Activated CD8-positive, alpha-beta memory T cell treated with anti-CD3 and anti-CD28 coated beads, Interleukin-2, amount 10 ng/mL, durations not matched to agents 7 days and 5 days (primary cell): ENCODE measurements at regions not wholly inside any gene's neighbourhood (a gene's known extent, or its start where the extent isn't known, plus 50 kb on each side); places are given as distances from the start of the nearest gene placed in this dataset.

Source experiments
- ATAC-seq: fragments of 150-1000 bp; cut with Tn5 transposase; one replicate; pipeline ENCODE4 v1.10.0; 2021; ENCODE audit warnings: moderate library complexity
- CTCF ChIA-PET: fragments of 350-600 bp; sonication (Branson Sonifier 250); formaldehyde crosslinking; loops from one replicate; lab custom pipeline; 2021; ENCODE audit warnings: antibody characterized with exemption; lab: Charles Lee
- DNase-seq: peaks from one replicate; pipeline ENCODE4 v3.0.0-alpha.2; 2020
- H3K27ac Mint-ChIP-seq: one replicate; pipeline ENCODE4 v1.8.0; 2021; ENCODE audit warnings: mild to moderate bottlenecking, mixed read lengths
- H3K27me3 Mint-ChIP-seq: one replicate; pipeline ENCODE4 v1.8.0; 2021; ENCODE audit warnings: mixed read lengths
- H3K36me3 Mint-ChIP-seq: one replicate; pipeline ENCODE4 v1.8.0; 2021; ENCODE audit warnings: mild to moderate bottlenecking, mixed read lengths
- H3K4me1 Mint-ChIP-seq: one replicate; pipeline ENCODE4 v1.8.0; 2021; ENCODE audit warnings: mixed read lengths
- H3K4me3 Mint-ChIP-seq: one replicate; pipeline ENCODE4 v1.8.0; 2021; ENCODE audit warnings: mild to moderate bottlenecking, moderate library complexity, mixed read lengths
- H3K9me3 Mint-ChIP-seq: one replicate; pipeline ENCODE4 v1.8.0; 2022; ENCODE audit warnings: low read depth, mixed read lengths

DNA sequence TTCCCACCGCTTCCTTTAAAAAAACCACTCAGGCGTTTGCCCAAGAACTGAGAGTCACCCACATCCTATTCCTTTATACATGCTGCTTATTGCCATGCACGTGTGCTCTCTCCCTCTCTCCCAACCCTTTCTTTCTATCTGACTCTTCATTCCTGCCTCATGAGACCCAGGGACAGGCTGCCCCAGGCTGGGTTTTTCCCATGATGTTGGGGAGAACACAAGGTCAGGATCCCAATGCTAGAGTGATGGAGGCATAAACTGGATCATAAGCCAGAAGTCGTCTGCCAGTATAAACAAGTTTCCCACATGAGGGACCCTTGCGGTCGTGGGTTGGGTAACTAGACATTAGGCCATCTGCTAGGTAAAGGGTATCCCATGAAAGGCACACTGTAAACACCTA lies 64.9 kb downstream of the CD2 start:
- no peak for DNase-seq
- no peak for ATAC-seq
- Mint-ChIP-seq H3K9me3 (peaks cover 2% of the 10 kb centered on the region), H3K27ac (peak overlapping the region; percentile 57), H3K4me1 (peaks cover 60% of the 10 kb centered on the region), H3K36me3 (peaks cover 7% of the 10 kb centered on the region), H3K27me3 (no peaks in the 10 kb centered on the region), H3K4me3 (no peak overlapping the region)
- CTCF ChIA-PET, result interaction anchor here (1.4 to 7.5 kb wide), 8 partner anchors 8 to 90 kb away, joined by 4 to 150 read pairs (median 10); no protein-coding TSS in a partner anchor

DNA sequence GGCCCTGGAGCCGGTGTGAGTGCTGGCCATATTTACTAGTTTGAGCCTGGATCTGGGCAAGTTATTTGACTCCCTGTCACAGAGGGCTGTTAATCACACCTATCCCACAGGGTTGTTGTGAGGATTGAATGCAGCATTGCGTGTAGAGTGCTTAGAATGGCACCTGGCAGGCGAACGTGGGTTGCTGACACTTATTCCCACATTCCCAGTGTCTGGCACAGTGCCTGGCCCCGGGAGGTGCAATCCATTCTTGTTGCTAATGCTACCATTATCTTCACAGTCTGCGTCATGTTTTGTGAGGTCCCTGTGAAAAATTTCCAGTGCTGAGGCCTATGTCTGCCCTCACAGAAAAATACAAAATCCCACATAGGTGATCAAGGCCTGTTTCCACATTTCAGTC lies 66.1 kb downstream of the CD2 start:
- H3K4me1 Mint-ChIP-seq, result peaks cover 56% of the 10 kb centered on the region
- H3K27ac Mint-ChIP-seq, result no peak overlapping the region

DNA sequence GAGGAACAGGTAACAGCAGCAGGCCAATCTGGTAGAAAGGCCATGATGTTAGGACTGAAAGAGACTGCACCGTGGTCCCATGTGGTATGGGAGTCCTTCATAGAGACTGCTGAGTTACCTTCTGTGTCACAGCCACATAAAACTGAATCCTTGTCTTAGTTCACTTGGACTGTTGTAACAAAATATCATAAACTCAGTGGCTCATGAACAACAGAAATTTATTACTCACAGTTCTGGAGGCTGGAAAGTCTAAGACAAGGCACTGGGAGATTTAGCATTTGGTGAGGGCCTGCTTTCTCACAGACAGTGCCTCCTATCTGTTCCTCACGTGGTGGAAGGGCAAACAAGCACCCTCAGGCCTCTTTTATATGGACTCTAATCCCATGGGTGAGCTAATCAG lies 67.5 kb downstream of the CD2 start:
- H3K4me3 Mint-ChIP-seq, result no peak overlapping the region
- DNase-seq, result no peak
- H3K36me3 Mint-ChIP-seq, result peaks cover 3% of the 10 kb centered on the region
- H3K9me3 Mint-ChIP-seq, result no peaks in the 10 kb centered on the region
- H3K27me3 Mint-ChIP-seq, result no peaks in the 10 kb centered on the region
- no peak overlapping the region for H3K27ac Mint-ChIP-seq
- no peak for ATAC-seq
- CTCF ChIA-PET, result no interaction called here
- H3K4me1 Mint-ChIP-seq, result peaks cover 54% of the 10 kb centered on the region

More for the DNA sequence above, 66.1 kb downstream of the CD2 start:
- Mint-ChIP-seq H3K4me3 (no peak overlapping the region), H3K36me3 (peaks cover 3% of the 10 kb centered on the region), H3K9me3 (no peaks in the 10 kb centered on the region), H3K27me3 (no peaks in the 10 kb centered on the region)
- CTCF ChIA-PET, result interaction anchor here (5.6 kb wide), 1 partner anchor 82 kb away, joined by 125 read pairs; no protein-coding TSS in a partner anchor
- no peak for ATAC-seq
- no peak for DNase-seq

DNA sequence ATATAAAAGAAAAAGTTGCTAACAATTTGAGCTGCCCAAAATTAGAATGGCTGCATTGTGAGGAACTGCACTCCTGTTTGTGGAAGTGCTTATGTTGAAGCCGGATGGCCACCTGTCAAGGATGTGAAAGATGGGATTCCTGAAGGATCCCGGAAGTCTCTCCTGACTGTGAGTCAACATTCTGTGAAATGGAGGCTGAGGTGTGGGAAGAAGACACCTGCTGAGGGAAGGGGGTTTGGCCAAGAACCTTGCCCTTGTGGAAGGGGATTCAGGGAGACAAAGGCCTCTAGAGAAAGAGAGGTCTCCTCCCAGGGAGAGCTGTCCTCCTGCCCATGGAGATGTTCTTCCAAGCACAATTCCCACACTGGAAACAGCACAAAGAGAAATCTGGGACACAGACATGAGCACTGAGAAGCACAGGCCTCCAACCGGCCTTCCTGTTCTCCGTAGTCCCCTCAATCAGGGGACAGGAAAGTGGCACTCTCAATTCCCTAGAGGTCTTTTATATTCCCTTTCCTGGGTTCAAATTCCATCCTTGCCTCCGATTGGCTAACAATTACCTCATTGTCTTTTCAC lies 70.5 kb downstream of the CD2 start:
- H3K27ac Mint-ChIP-seq, result peak overlapping the region; percentile 47
- no peak for ATAC-seq
- DNase-seq, result no peak
- CTCF ChIA-PET, result interaction anchor here (0.9 to 1.2 kb wide), 2 partner anchors 8 to 87 kb away, joined by 3 to 4 read pairs; no protein-coding TSS in a partner anchor
- no peaks in the 10 kb centered on the region for H3K27me3 Mint-ChIP-seq
- H3K9me3 Mint-ChIP-seq, result no peaks in the 10 kb centered on the region
- H3K4me1 Mint-ChIP-seq, result peaks cover 51% of the 10 kb centered on the region
- no peak overlapping the region for H3K4me3 Mint-ChIP-seq
- peaks cover 16% of the 10 kb centered on the region for H3K36me3 Mint-ChIP-seq

DNA sequence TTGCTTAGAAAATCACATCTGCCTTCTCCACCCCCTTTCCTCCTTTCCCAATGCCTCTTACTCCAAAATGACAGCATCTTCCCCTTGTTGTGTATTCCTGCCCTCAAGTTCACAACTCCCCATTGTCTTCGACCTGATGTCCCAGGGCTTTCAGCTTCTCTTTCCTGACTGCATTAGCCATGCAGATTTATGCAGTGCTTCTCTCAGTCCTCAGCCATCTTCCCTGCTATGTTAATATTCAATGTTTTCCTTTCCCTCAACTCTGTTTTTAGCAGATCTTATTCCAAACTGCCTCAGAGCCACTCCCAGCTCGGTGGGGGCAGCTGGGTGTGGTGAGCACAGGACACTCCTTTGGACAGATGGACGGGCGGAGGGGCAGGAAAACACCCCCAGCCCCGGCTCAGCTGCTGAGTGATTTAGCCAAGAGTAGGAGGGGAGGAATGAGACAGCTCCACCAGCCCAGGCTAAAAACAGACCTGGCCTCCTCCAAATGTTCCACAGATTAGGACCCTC lies 71.0 kb downstream of the CD2 start:
- H3K36me3 Mint-ChIP-seq, result peaks cover 17% of the 10 kb centered on the region
- no peaks in the 10 kb centered on the region for H3K27me3 Mint-ChIP-seq
- H3K9me3 Mint-ChIP-seq, result no peaks in the 10 kb centered on the region
- CTCF ChIA-PET, result interaction anchor here (0.9 to 3.5 kb wide), 3 partner anchors 9 to 88 kb away, joined by 3 to 17 read pairs (median 4); no protein-coding TSS in a partner anchor
- H3K27ac Mint-ChIP-seq, result peak overlapping the region; percentile 96
- no peak overlapping the region for H3K4me3 Mint-ChIP-seq
- DNase-seq, result no peak
- ATAC-seq, result no peak
- H3K4me1 Mint-ChIP-seq, result peaks cover 50% of the 10 kb centered on the region

DNA sequence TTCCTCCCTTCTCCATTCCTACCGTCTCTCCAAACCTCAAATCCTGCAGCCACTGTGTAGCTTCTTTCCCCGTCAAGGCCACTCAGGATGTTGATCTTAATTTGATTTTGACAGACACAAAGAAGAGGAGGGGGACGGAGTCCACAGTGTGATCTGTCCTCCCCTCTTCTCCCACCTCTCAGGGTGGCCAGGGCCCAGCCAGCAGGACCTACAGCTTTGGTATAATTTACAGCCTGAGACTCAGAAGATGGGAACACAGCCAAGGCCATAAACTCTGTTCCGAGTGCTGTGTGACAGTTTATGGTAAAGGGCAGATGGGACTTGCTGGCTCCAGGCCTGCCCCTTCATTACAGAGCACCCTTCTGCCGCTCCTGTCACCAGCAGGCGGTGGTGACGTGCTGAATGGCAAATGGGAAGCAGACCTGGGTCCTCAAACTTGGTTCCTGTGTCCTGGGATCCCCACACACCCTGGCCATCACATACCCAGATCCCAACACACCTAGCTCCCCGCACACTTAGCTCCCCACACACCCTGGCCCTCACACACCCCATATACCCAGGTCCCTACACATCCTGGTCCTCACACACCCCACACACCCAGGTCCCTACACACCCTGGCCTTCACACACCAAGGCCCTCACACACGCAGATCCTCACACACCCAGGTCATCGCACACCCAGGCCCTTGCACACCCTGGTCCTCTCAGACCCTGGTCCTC lies 71.6 kb downstream of the CD2 start:
- Mint-ChIP-seq H3K27me3 (no peaks in the 10 kb centered on the region), H3K4me3 (peak overlapping the region; percentile 66), H3K27ac (peak overlapping the region; percentile 96), H3K36me3 (peaks cover 17% of the 10 kb centered on the region), H3K4me1 (peaks cover 55% of the 10 kb centered on the region), H3K9me3 (no peaks in the 10 kb centered on the region)
- no peak for ATAC-seq
- DNase-seq, result no peak
- CTCF ChIA-PET, result interaction anchor here (0.9 to 3.8 kb wide), 7 partner anchors 9 to 89 kb away, joined by 3 to 34 read pairs (median 11); partner anchors contain the start of gene CD2

DNA sequence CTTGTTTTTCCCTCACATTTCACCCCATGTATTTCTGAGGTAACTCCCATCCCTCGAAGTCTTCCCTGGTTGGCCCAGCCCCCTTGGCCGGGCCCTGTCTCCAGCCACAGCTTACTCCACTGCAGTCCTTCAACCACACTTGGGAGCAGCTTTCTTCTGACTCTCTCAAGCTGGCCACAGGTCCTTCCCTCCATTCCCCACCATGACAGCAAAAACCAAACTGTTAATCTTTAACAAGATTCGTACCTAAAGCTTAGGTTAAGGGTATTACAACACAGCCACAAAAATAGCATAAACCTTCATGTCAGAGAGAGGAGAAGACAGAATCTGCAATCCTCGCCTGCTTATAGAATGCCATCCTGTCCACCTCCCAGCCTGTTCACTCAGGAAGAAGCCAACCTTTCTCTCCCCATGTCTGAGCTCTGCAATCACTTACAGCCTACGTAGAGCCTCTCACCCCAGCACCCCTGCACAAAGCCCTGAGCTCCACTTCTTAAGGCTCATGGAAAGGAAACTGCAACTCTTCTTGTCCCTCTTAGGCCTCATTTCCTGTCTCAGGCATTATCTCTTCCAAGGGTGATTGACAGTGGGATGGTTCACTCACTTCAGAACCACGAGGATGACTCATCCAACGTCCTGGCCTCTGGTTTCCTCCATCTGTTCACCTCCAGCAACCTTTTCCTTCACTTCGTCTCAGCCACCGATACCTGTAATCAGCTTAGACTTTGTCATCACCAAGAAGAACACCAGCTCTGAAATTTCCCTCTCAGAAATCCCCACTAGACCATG lies 72.8 kb downstream of the CD2 start:
- Mint-ChIP-seq H3K4me3 (peak overlapping the region; percentile 66), H3K36me3 (peaks cover 17% of the 10 kb centered on the region), H3K4me1 (peaks cover 54% of the 10 kb centered on the region), H3K27me3 (no peaks in the 10 kb centered on the region), H3K9me3 (no peaks in the 10 kb centered on the region), H3K27ac (peak overlapping the region; percentile 96)
- CTCF ChIA-PET, result interaction anchor here (0.5 to 3.8 kb wide), 16 partner anchors 10 to 233 kb away, joined by 3 to 34 read pairs (median 4); partner anchors contain the start of genes CD2 and TTF2
- DNase-seq, result peak; percentile 87
- ATAC-seq, result peak; percentile 90

DNA sequence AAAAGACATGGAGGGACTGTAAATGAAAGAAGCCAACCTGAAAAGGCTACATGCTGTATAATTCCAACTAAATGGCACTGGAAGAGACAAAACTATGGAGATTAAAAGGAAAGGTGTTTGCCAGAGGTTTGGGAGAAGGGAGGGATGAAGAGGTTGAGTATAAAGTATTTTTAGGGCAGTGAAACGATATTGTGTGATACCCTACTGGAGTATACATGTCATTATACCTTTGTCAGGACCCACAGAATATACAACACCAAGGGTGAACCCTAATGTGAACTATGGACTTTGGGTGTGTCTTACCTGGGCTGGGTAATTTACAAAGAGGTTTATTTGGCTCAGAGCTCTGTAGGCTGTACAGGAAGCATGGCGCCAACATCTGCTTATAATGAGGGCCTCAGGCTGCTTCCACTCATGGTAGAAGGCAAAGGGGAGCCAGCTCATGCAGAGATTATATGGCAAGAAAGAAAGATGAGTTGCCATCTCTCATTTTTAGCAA lies 73.4 kb downstream of the CD2 start:
- Mint-ChIP-seq H3K9me3 (no peaks in the 10 kb centered on the region), H3K4me3 (peak overlapping the region; percentile 66), H3K36me3 (peaks cover 17% of the 10 kb centered on the region), H3K27me3 (no peaks in the 10 kb centered on the region), H3K4me1 (peaks cover 54% of the 10 kb centered on the region), H3K27ac (peak overlapping the region; percentile 96)
- DNase-seq, result no peak
- no peak for ATAC-seq
- CTCF ChIA-PET, result interaction anchor here (0.8 to 3.8 kb wide), 15 partner anchors 11 to 233 kb away, joined by 3 to 34 read pairs (median 5); partner anchors contain the start of genes CD2 and TTF2

DNA sequence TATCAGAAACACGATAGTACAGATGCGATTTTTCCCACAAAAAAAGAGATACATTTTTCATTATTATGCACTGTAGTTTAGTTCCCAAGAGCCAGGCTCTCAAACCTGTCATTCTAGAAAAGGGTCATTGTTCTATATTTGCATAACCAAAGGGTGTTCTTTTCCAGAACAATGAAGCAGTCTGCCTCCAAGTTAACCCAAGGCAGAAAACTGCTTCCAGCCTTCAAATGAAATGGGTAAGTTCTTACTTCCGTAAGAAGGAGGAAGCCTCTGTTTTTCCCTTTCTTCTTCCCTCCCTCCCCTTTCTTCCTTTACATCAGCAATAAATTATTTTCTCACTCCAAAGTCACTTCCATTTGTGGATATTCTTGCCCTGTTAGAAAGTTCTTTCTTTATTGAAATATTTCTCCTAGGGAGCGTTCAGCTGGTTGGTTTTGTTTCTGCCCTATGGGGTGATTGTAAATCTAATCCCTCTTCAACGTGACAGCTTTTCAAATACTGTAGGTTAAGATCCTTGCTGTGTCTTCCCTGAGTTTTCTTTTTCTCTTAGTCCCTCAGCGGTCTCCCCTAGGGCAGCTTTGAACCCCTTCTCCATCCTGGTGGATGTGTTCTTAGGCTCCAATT lies 77.3 kb upstream of the PTGFRN start:
- Mint-ChIP-seq H3K4me1 (peaks cover 36% of the 10 kb centered on the region), H3K27me3 (no peaks in the 10 kb centered on the region), H3K27ac (no peak overlapping the region), H3K4me3 (no peak overlapping the region), H3K9me3 (peaks cover 5% of the 10 kb centered on the region), H3K36me3 (peaks cover 15% of the 10 kb centered on the region)
- DNase-seq (no peak), ATAC-seq (no peak)
- CTCF ChIA-PET, result interaction anchor here (0.8 kb wide), 1 partner anchor 14 kb away, joined by 3 read pairs; no protein-coding TSS in a partner anchor

DNA sequence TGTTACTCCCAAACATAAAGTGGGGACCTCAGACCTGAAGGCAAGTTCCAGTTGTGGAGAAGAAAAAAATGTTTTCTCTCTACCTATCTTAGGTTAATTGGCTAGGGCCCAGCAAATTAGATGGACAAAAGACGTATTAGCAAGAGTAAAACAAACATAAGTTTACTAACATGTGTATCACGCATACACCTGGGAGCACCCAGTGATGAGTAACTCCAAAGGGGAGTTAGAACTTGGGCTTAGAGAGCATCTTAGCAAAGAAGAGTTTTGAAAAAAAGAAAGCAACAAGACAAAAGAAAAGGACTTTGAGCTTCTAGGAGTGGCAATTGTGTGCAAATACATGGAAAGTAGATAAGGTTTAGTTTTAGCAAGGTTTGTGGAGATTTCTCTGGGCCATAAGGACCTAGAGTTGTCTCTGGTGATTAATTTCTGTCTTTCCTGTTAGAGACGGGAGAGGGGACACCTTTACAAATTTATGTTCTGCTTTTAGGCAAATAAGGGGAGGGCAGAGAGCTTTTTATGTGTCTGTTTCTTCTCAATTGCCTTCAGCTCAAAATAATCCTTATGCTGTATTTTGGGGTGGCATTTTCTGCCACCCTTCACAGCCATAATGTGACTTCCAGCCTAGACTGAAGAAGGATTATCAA lies 76.7 kb upstream of the PTGFRN start:
- CTCF ChIA-PET, result interaction anchor here (0.8 to 0.9 kb wide), 2 partner anchors 9 to 15 kb away, joined by 3 to 4 read pairs; no protein-coding TSS in a partner anchor
- no peak overlapping the region for H3K4me3 Mint-ChIP-seq

DNA sequence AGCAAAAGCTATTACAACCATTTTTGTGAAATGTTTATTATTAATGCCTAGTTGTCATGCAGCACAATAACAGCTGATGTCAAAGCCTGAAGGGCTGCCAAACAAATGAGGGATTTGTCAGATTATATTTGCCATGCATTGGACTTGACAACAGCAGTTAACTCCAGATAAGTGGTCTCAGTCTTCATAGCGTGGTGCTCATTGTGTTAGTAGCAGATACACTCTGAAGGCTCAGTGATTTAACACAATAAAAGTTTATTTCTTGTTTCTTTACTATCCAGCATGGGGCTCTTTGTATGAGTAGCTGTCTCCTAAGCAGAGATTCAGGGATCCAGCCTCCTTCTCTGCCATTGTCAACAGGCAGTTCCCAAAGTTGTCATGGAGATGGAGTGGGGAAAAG lies 76.0 kb upstream of the PTGFRN start:
- peaks cover 5% of the 10 kb centered on the region for H3K9me3 Mint-ChIP-seq
- CTCF ChIA-PET, result interaction anchor here (0.9 kb wide), 1 partner anchor 8 kb away, joined by 4 read pairs; no protein-coding TSS in a partner anchor
- ATAC-seq, result no peak

More for the DNA sequence above, 76.7 kb upstream of the PTGFRN start:
- Mint-ChIP-seq H3K9me3 (peaks cover 5% of the 10 kb centered on the region), H3K36me3 (peaks cover 14% of the 10 kb centered on the region), H3K27ac (no peak overlapping the region), H3K4me1 (peaks cover 29% of the 10 kb centered on the region), H3K27me3 (no peaks in the 10 kb centered on the region)
- DNase-seq (no peak), ATAC-seq (no peak)

DNA sequence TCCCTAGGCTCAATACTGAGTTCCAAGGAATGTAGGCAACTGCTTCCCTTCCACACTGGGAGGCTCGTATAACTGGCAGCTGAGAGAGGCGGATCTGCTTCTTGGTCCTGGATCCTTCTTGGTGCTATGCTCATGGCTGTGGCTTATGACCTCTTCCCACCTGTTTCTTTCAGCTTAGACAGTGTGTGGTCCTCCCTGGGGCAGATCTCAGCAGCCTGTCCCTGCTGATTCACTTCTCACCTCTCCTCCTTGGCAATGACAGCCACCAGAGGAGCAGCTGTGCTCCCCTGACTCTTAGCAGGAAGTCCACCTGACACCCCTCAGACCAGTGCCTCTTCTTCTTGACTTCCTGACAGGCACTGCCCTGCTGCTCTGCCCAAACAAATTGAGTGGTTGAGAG lies 75.1 kb upstream of the PTGFRN start:
- Mint-ChIP-seq H3K4me3 (no peak overlapping the region), H3K27ac (no peak overlapping the region), H3K36me3 (peaks cover 8% of the 10 kb centered on the region), H3K27me3 (no peaks in the 10 kb centered on the region), H3K9me3 (peaks cover 5% of the 10 kb centered on the region), H3K4me1 (peaks cover 21% of the 10 kb centered on the region)
- no peak for DNase-seq
- CTCF ChIA-PET, result no interaction called here
- ATAC-seq, result no peak

More for the DNA sequence above, 76.0 kb upstream of the PTGFRN start:
- no peak overlapping the region for H3K27ac Mint-ChIP-seq
- no peak for DNase-seq
- no peak overlapping the region for H3K4me3 Mint-ChIP-seq
- peaks cover 10% of the 10 kb centered on the region for H3K36me3 Mint-ChIP-seq
- H3K4me1 Mint-ChIP-seq, result peaks cover 25% of the 10 kb centered on the region
- no peaks in the 10 kb centered on the region for H3K27me3 Mint-ChIP-seq
